GM12878 (cell line): ENCODE measurements at regions not wholly inside any gene's neighbourhood (a gene's known extent, or its start where the extent isn't known, plus 50 kb on each side); places are given as distances from the start of the nearest gene placed in this dataset.

ENCODE experiments used
- ATAC-seq: fragments of 200-7000 bp; cut with Tn5 transposase; 3 replicates; pipeline ENCODE4 v1.9.1; 2020; ENCODE audit warnings: mild to moderate bottlenecking, moderate library complexity
- BruUV-seq: library from RNA; stranded (reverse); fragments of 400-500 nt; replicated peaks from 2 replicates; lab custom pipeline; 2021; lab: Mats Ljungman, UMichigan
- CTCF ChIA-PET: fragments of 300-600 bp; sonication (Branson Sonifier 250); formaldehyde crosslinking; extraction: SDS; loops from one replicate; lab custom pipeline; 2021; ENCODE audit warnings: inconsistent platforms; lab: Yijun Ruan, JAX
- POLR2A ChIA-PET: fragments of 350-600 bp; formaldehyde crosslinking; extraction: SDS; loops from one replicate; lab custom pipeline; 2021; ENCODE audit warnings: inconsistent platforms; lab: Charles Lee
- RAD21 ChIA-PET: fragments of 300-600 bp; sonication (Branson Sonifier 250); formaldehyde crosslinking; loops from one replicate; lab custom pipeline; 2023; ENCODE audit warnings: antibody characterized with exemption; ENCODE audit not compliant: unreplicated experiment; lab: Charles Lee
- SMC1A ChIA-PET: fragments of 300-600 bp; sonication (Branson Sonifier 250); formaldehyde crosslinking; loops from one replicate; lab custom pipeline; 2023; ENCODE audit not compliant: unreplicated experiment, uncharacterized antibody; lab: Charles Lee
- DNase-seq: peaks from one replicate; pipeline ENCODE4 v3.0.0-alpha.2; 2011; ENCODE audit warnings: low read depth, low spot score
- FAIRE-seq: peaks from 3 replicates; lab custom pipeline; 2011; peaks lifted over from hg19 to GRCh38; lab: Jason Lieb, UNC
- H2AFZ ChIP-seq: 2 replicates; pipeline ENCODE4 v1.6.0; 2011; ENCODE audit warnings: low read depth, low read length, control low read depth; ENCODE audit not compliant: control insufficient read depth
- H3K27ac ChIP-seq: 2 replicates; pipeline ENCODE4 v1.5.1; 2011; ENCODE audit warnings: control low read depth; ENCODE audit not compliant: control insufficient read depth, insufficient read depth
- H3K27me3 ChIP-seq, 2 experiments: replicated peaks in 1 of 2; 2 replicates each; pipeline versions ENCODE4 v1.6.0 to v1.6.1; 2011; ENCODE audit warnings: low read length in 1 of 2; ENCODE audit not compliant: control insufficient read depth in 2 of 2, insufficient read depth in 2 of 2
- H3K36me3 ChIP-seq, 2 experiments: 2 replicates each; pipeline ENCODE4 v1.5.1; 2011; ENCODE audit warnings: low read length in 1 of 2; ENCODE audit not compliant: control insufficient read depth in 2 of 2, insufficient read depth in 2 of 2
- H3K4me1 ChIP-seq: 2 replicates; pipeline ENCODE4 v1.6.1; 2011; ENCODE audit warnings: mild to moderate bottlenecking, low read length, moderate library complexity, mixed read lengths; ENCODE audit not compliant: control insufficient read depth, insufficient read depth
- H3K4me2 ChIP-seq: 2 replicates; pipeline ENCODE4 v1.6.0; 2011; ENCODE audit warnings: control low read depth; ENCODE audit not compliant: control insufficient read depth, insufficient read depth
- H3K4me3 ChIP-seq: fragments of 200-600 bp; sonication (generic); 2 replicates; pipeline ENCODE4 v1.5.1; 2016
- H3K79me2 ChIP-seq: 2 replicates; pipeline ENCODE4 v1.6.0; 2011; ENCODE audit warnings: low read length; ENCODE audit not compliant: control insufficient read depth, insufficient read depth
- H3K9ac ChIP-seq: 2 replicates; pipeline ENCODE4 v1.8.0; 2011; ENCODE audit warnings: low read length, control low read depth, mixed read lengths; ENCODE audit not compliant: control insufficient read depth, insufficient read depth
- H3K9me3 ChIP-seq: replicated peaks from 3 replicates; pipeline ENCODE4 v1.5.1; 2011; ENCODE audit warnings: mild to moderate bottlenecking, low read length; ENCODE audit not compliant: control insufficient read depth, insufficient read depth
- H4K20me1 ChIP-seq: 2 replicates; pipeline ENCODE4 v1.6.0; 2011; ENCODE audit not compliant: control insufficient read depth, insufficient read depth
- ATF3 ChIP-seq: IDR thresholded peaks from 2 replicates; pipeline ENCODE4 v1.6.1; 2011; ENCODE audit warnings: low read depth, mild to moderate bottlenecking, low read length, moderate library complexity, borderline replicate concordance; ENCODE audit errors: extremely low read depth
- BMI1 ChIP-seq: fragments of 450-650 bp; IDR thresholded peaks from 2 replicates; pipeline ENCODE4 v1.6.1; 2016; ENCODE audit warnings: mild to moderate bottlenecking, moderate library complexity, borderline replicate concordance
- CBX3 ChIP-seq: fragments of 200-600 bp; sonication (generic); IDR thresholded peaks from 2 replicates; pipeline ENCODE4 v1.6.1; 2016; ENCODE audit warnings: low read depth, borderline replicate concordance
- FOS ChIP-seq: IDR thresholded peaks from 3 replicates; pipeline ENCODE4 v1.6.1; 2011; ENCODE audit warnings: borderline replicate concordance; ENCODE audit not compliant: insufficient read length; ENCODE audit errors: extremely low read depth
- FOXK2 ChIP-seq: fragments of 450-650 bp; IDR thresholded peaks from 2 replicates; pipeline ENCODE4 v1.6.1; 2017; ENCODE audit warnings: mild to moderate bottlenecking, moderate library complexity
- KAT2A ChIP-seq: conservative IDR thresholded peaks from 2 replicates; pipeline ENCODE4 v1.6.1; 2011; ENCODE audit warnings: low read depth, low read length; ENCODE audit not compliant: control insufficient read depth
- SIN3A ChIP-seq: IDR thresholded peaks from 2 replicates; pipeline ENCODE4 v1.6.1; 2012; ENCODE audit warnings: low read depth, low read length, improper control_type of control experiment
- SMAD1 ChIP-seq: fragments of 450-650 bp; IDR thresholded peaks from 2 replicates; pipeline ENCODE4 v1.6.1; 2018; ENCODE audit warnings: mild to moderate bottlenecking, low read depth; ENCODE audit not compliant: partially characterized antibody
- SMARCA5 ChIP-seq: fragments of 450-650 bp; IDR thresholded peaks from 2 replicates; pipeline ENCODE4 v1.6.1; 2017; ENCODE audit warnings: mild to moderate bottlenecking
- STAT1 ChIP-seq: fragments of 450-650 bp; conservative IDR thresholded peaks from 2 replicates; pipeline ENCODE4 v1.6.1; 2014; ENCODE audit warnings: antibody characterized with exemption, mild to moderate bottlenecking
- STAT3 ChIP-seq: IDR thresholded peaks from 2 replicates; pipeline ENCODE4 v1.6.1; 2011; ENCODE audit warnings: low read depth, low read length, improper control_type of control experiment
- TCF12 ChIP-seq: IDR thresholded peaks from 2 replicates; pipeline ENCODE4 v1.6.1; 2011; ENCODE audit warnings: low read depth, mild to moderate bottlenecking, low read length
- WRNIP1 ChIP-seq: IDR thresholded peaks from 2 replicates; pipeline ENCODE4 v1.6.1; 2011; ENCODE audit warnings: low read depth, low read length, improper control_type of control experiment, borderline replicate concordance
- ZNF207 ChIP-seq: fragments of 450-650 bp; IDR thresholded peaks from 2 replicates; pipeline ENCODE4 v1.6.1; 2014; ENCODE audit warnings: antibody characterized with exemption, mild to moderate bottlenecking, borderline replicate concordance
- WGBS: methylation state at CpG from one replicate; pipeline ENCODE4 v1.1.6; 2016; ENCODE audit warnings: low lambda C conversion rate; ENCODE audit not compliant: insufficient replicate concordance, insufficient coverage; ENCODE audit errors: missing lambda C conversion rate; 5-methylcytosine and 5-hydroxymethylcytosine counted together
- in situ Hi-C: fragments of 300-500 bp; cut with MboI; formaldehyde crosslinking; loops from 9 replicates; pipeline ENCODE4 v1.14.3; 2018; ENCODE audit warnings: mixed read lengths
- intact Hi-C: fragments of 100-400 bp; cut with micrococcal nuclease; formaldehyde crosslinking; loops from one replicate; pipeline ENCODE4 v1.14.2; 2022; ENCODE audit not compliant: unreplicated experiment

GRCh38 chr9:129439242-129439641, 181.7 kb downstream of the C9orf50 start:
- ATAC-seq (no peak), FAIRE-seq (no peak), DNase-seq (no peak)
- BruUV-seq: no TSS peak
- Histone ChIP-seq H4K20me1 (no peaks in the 10 kb centered on the region; the same call in 1 of the 2 replicates), H2AFZ (no peak overlapping the region), H3K4me2 (no peak overlapping the region), H3K79me2 (no peaks in the 10 kb centered on the region), H3K27me3 (peaks cover 15 to 30% of the 10 kb centered on the region in 2 experiments), H3K9ac (no peak overlapping the region), H3K4me3 (no peak overlapping the region), H3K27ac (no peak overlapping the region), H3K4me1 (no peaks in the 10 kb centered on the region), H3K9me3 (no peaks in the 10 kb centered on the region), H3K36me3 (no peaks in the 10 kb centered on the region)
- intact Hi-C loops: no loop called here
- POLR2A ChIA-PET: no interaction called here
- CTCF ChIA-PET: interaction anchor here (0.5 kb wide), 1 partner anchor 55 kb away, joined by 3 read pairs; no protein-coding TSS in a partner anchor
- in situ Hi-C loops: no loop called here
- WGBS: 39% methylated on average over 6 of the region's 6 CpGs
- RAD21 ChIA-PET: no interaction called here
- SMC1A ChIA-PET: no interaction called here
- TF ChIP-seq SIN3A (no peak), TCF12 (no peak)

GRCh38 chr9:129437626-129438323, 183.1 kb downstream of the C9orf50 start:
- ChIA-PET CTCF (no interaction called here), SMC1A (no interaction called here), POLR2A (no interaction called here), RAD21 (no interaction called here)
- no peak for ATAC-seq
- no peaks in the 10 kb centered on the region for H3K9me3 ChIP-seq
- H3K27ac ChIP-seq: no peak overlapping the region
- H2AFZ ChIP-seq: no peak overlapping the region
- intact Hi-C loops: no loop called here
- H3K27me3 ChIP-seq: peaks cover 15 to 30% of the 10 kb centered on the region in 2 experiments
- H3K4me3 ChIP-seq: no peak overlapping the region
- no peak overlapping the region; the same call in 1 of the 2 replicates for H3K4me2 ChIP-seq
- BruUV-seq: no TSS peak
- 15% methylated on average over 25 of the region's 25 CpGs for WGBS
- H3K79me2 ChIP-seq: no peaks in the 10 kb centered on the region
- H3K4me1 ChIP-seq: no peaks in the 10 kb centered on the region
- in situ Hi-C loops: no loop called here
- H4K20me1 ChIP-seq: no peaks in the 10 kb centered on the region
- DNase-seq: no peak
- no peaks in the 10 kb centered on the region for H3K36me3 ChIP-seq
- H3K9ac ChIP-seq: no peak overlapping the region
- FAIRE-seq: no peak
- TF ChIP-seq ZNF207 (no peak), SMARCA5 (no peak), STAT1 (no peak), SMAD1 (no peak), KAT2A (no peak), FOXK2 (no peak), WRNIP1 (no peak), CBX3 (no peak), ATF3 (no peak), STAT3 (no peak), BMI1 (no peak), FOS (no peak)
